DOHH2 (cell line): ENCODE measurements at regions not wholly inside any gene's neighbourhood (a gene's known extent, or its start where the extent isn't known, plus 50 kb on each side); places are given as distances from the start of the nearest gene placed in this dataset.

Experiments used
- H3F3A ChIP-seq: fragments of 200-600 bp; sonication (generic), shearing (Covaris generic); 2 replicates; pipeline ENCODE4 v1.6.0; 2016; ENCODE audit warnings: antibody characterized with exemption, mild to moderate bottlenecking; ENCODE audit not compliant: control insufficient read depth, insufficient read depth
- H3K27ac ChIP-seq: fragments of 200-600 bp; sonication (generic); 2 replicates; pipeline ENCODE4 v1.5.1; 2014; ENCODE audit warnings: low read depth, mild to moderate bottlenecking, low read length, moderate library complexity
- H3K27me3 ChIP-seq: fragments of 200-600 bp; sonication (generic); 2 replicates; pipeline ENCODE4 v1.6.1; 2014; ENCODE audit warnings: mild to moderate bottlenecking, low read length, mixed read lengths; ENCODE audit not compliant: control insufficient read depth
- H3K36me3 ChIP-seq: fragments of 200-600 bp; sonication (generic); 2 replicates; pipeline ENCODE4 v1.6.1; 2014; ENCODE audit warnings: mild to moderate bottlenecking, low read length, moderate library complexity, mixed read lengths; ENCODE audit not compliant: control insufficient read depth
- H3K4me1 ChIP-seq: fragments of 200-600 bp; sonication (generic); 2 replicates; pipeline ENCODE4 v1.6.1; 2014; ENCODE audit warnings: mild to moderate bottlenecking, low read length, mixed read lengths; ENCODE audit not compliant: control insufficient read depth
- H3K4me2 ChIP-seq: fragments of 200-600 bp; sonication (generic); 2 replicates; pipeline ENCODE4 v1.6.0; 2014; ENCODE audit warnings: mild to moderate bottlenecking, low read length, moderate library complexity
- H3K4me3 ChIP-seq: fragments of 200-600 bp; sonication (generic); 2 replicates; pipeline ENCODE4 v1.5.1; 2014; ENCODE audit warnings: mild to moderate bottlenecking, low read length, mixed read lengths
- H3K79me2 ChIP-seq: fragments of 200-600 bp; sonication (generic); 2 replicates; pipeline ENCODE4 v1.6.1; 2014; ENCODE audit warnings: mild to moderate bottlenecking, low read length, mixed read lengths; ENCODE audit not compliant: control insufficient read depth
- H3K9me2 ChIP-seq: fragments of 200-600 bp; sonication (generic); replicated peaks from 2 replicates; pipeline ENCODE4 v1.6.1; 2014; ENCODE audit warnings: mild to moderate bottlenecking, low read length, mixed read lengths; ENCODE audit not compliant: control insufficient read depth
- H3K9me3 ChIP-seq: fragments of 200-600 bp; sonication (generic); 2 replicates; pipeline ENCODE4 v1.6.1; 2014; ENCODE audit warnings: antibody characterized with exemption, low read length, mixed read lengths; ENCODE audit not compliant: control insufficient read depth, insufficient read depth
- H4K20me1 ChIP-seq: fragments of 200-600 bp; sonication (generic); 2 replicates; pipeline ENCODE4 v1.6.0; 2014; ENCODE audit warnings: low read depth, mild to moderate bottlenecking, antibody characterized with exemption, low read length, moderate library complexity; ENCODE audit not compliant: control insufficient read depth, insufficient read depth
- EZH2phosphoT487 ChIP-seq: fragments of 200-600 bp; sonication (generic); IDR thresholded peaks from 2 replicates; pipeline ENCODE4 v1.6.1; 2017; ENCODE audit warnings: borderline replicate concordance, mild to moderate bottlenecking, antibody characterized with exemption, low read length, moderate library complexity, mixed read lengths
- TF ChIP-seq, protein P1 (sequence below): fragments of 200-600 bp; sonication (generic); IDR thresholded peaks from one replicate; pipeline ENCODE4 v1.5.1; 2014; ENCODE audit warnings: antibody characterized with exemption, mild to moderate bottlenecking, low read depth, low read length; ENCODE audit not compliant: poor library complexity, severe bottlenecking

DNA sequence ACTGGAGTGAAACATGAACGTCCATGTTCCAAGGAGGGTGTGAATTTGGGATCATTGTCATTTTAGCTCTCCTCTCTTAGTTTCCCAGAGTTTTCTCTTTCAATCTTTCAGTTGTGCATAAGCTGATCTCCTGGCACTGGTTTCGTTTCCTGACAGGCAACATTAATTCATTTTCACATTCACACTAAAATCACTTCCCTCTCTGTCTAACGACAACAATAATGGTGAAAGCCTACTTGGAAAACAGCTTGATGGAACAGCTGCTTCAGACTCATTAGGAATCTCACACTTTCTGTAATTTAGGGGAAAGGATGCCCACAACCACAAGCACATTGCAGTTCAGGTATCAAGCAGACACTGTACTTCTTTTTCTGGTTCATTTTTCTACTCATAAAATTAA lies 188.6 kb downstream of the TRIM36 start:
- no peak overlapping the region for H3K27ac ChIP-seq
- H3K79me2 ChIP-seq = no peaks in the 10 kb centered on the region
- no peaks in the 10 kb centered on the region for H4K20me1 ChIP-seq
- no peaks in the 10 kb centered on the region for H3K9me3 ChIP-seq
- H3K36me3 ChIP-seq = no peaks in the 10 kb centered on the region
- no peaks in the 10 kb centered on the region for H3K9me2 ChIP-seq
- H3K4me3 ChIP-seq = no peak overlapping the region
- H3K4me1 ChIP-seq = no peaks in the 10 kb centered on the region
- no peaks in the 10 kb centered on the region for H3F3A ChIP-seq
- TF ChIP-seq EZH2phosphoT487 = no peak
- TF ChIP-seq, protein P1, sequence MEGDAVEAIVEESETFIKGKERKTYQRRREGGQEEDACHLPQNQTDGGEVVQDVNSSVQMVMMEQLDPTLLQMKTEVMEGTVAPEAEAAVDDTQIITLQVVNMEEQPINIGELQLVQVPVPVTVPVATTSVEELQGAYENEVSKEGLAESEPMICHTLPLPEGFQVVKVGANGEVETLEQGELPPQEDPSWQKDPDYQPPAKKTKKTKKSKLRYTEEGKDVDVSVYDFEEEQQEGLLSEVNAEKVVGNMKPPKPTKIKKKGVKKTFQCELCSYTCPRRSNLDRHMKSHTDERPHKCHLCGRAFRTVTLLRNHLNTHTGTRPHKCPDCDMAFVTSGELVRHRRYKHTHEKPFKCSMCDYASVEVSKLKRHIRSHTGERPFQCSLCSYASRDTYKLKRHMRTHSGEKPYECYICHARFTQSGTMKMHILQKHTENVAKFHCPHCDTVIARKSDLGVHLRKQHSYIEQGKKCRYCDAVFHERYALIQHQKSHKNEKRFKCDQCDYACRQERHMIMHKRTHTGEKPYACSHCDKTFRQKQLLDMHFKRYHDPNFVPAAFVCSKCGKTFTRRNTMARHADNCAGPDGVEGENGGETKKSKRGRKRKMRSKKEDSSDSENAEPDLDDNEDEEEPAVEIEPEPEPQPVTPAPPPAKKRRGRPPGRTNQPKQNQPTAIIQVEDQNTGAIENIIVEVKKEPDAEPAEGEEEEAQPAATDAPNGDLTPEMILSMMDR = no peak
- no peak overlapping the region for H3K4me2 ChIP-seq
- no peaks in the 10 kb centered on the region for H3K27me3 ChIP-seq

DNA sequence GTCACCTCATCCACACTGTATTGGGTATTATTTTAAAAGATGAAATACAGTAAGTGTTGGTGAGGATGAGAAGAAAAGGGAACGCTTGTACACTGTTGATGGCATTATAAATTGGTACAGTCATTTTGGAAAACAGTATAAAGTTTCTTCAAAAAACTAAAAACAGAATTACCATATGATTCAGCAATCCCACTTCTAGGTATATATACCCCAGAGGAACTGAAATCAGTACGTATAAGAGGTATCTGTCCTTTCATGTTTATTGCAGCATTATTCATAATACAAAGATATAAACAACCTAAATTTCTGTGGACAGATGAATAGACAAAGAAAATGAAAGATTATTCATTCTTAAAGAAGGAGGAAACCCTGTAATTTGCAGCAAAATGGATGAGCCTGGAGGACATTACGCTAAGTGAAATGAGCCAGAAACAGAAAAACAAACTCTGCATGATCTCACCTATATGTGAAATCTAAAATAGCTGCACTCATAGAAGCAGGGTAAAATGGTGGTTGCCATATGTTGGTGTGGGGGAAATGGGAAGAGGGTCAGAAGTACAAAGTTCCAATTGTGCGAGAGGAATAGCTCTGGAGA lies 191.6 kb downstream of the TRIM36 start:
- Histone ChIP-seq H3K9me2 (no peaks in the 10 kb centered on the region), H4K20me1 (no peaks in the 10 kb centered on the region), H3K36me3 (no peaks in the 10 kb centered on the region), H3K79me2 (no peaks in the 10 kb centered on the region), H3F3A (no peaks in the 10 kb centered on the region), H3K9me3 (no peaks in the 10 kb centered on the region), H3K4me3 (no peak overlapping the region), H3K4me1 (no peaks in the 10 kb centered on the region), H3K4me2 (no peak overlapping the region), H3K27me3 (no peaks in the 10 kb centered on the region), H3K27ac (no peak overlapping the region)
- no peak for TF ChIP-seq EZH2phosphoT487
- TF ChIP-seq, protein P1 = no peak

DNA sequence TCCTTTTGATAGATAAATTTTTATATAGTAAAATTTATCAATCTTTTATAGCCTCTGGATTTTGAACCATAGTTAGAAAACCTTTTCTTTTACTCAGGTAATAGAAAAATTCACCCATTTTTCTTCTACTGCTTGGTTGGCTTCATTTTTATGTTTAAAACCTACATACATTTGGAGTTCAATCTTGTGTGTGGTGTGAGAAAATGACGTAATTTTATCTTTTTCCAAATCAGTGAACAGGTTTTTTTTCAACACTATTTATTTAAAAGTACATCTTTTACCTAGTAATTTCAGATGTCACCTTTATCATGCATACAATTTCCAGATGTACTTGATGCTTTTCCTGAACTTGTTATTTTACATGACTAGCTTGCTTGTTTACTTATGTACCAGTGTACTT lies 200.2 kb downstream of the TRIM36 start:
- Histone ChIP-seq H3K9me2 (no peaks in the 10 kb centered on the region), H3K36me3 (no peaks in the 10 kb centered on the region), H3K27ac (no peak overlapping the region), H3K79me2 (no peaks in the 10 kb centered on the region), H3K4me3 (no peak overlapping the region), H3K9me3 (no peaks in the 10 kb centered on the region), H4K20me1 (no peaks in the 10 kb centered on the region), H3K4me2 (no peak overlapping the region), H3K27me3 (no peaks in the 10 kb centered on the region), H3K4me1 (no peaks in the 10 kb centered on the region), H3F3A (no peaks in the 10 kb centered on the region)
- no peak for TF ChIP-seq EZH2phosphoT487
- TF ChIP-seq, protein P1 = no peak
